H9 (cell line): ENCODE measurements at regions not wholly inside any gene's neighbourhood (a gene's known extent, or its start where the extent isn't known, plus 50 kb on each side); places are given as distances from the start of the nearest gene placed in this dataset.

Source experiments
- DNase-seq: peaks from one replicate; pipeline ENCODE4 v3.0.0-alpha.2; 2017
- H2AFZ ChIP-seq: one replicate; pipeline ENCODE4 v1.6.1; 2013; ENCODE audit warnings: mild to moderate bottlenecking, low read length, control low read depth, moderate library complexity
- H2AK5ac ChIP-seq: 2 replicates; pipeline ENCODE4 v1.6.1; 2013; ENCODE audit warnings: low read length, control low read depth, mixed read lengths; ENCODE audit not compliant: insufficient read length
- H2BK120ac ChIP-seq: one replicate; pipeline ENCODE4 v1.6.1; 2013; ENCODE audit warnings: low read depth, mild to moderate bottlenecking, low read length, control low read depth, inconsistent platforms; ENCODE audit not compliant: poor library complexity, severe bottlenecking
- H2BK12ac ChIP-seq: 2 replicates; pipeline ENCODE4 v1.6.1; 2013; ENCODE audit warnings: low read length, control low read depth, mixed read lengths, low read depth; ENCODE audit not compliant: insufficient read length
- H2BK15ac ChIP-seq: 2 replicates; pipeline ENCODE4 v1.6.1; 2013; ENCODE audit warnings: low read depth, low read length, control low read depth
- H2BK20ac ChIP-seq: one replicate; pipeline ENCODE4 v1.6.1; 2013; ENCODE audit warnings: low read depth, mild to moderate bottlenecking, low read length, control low read depth, inconsistent platforms; ENCODE audit not compliant: poor library complexity, severe bottlenecking
- H2BK5ac ChIP-seq: 2 replicates; pipeline ENCODE4 v1.6.1; 2013; ENCODE audit warnings: low read length, control low read depth, mixed read lengths; ENCODE audit not compliant: insufficient read length
- H3K14ac ChIP-seq: 2 replicates; pipeline ENCODE4 v1.6.1; 2013; ENCODE audit warnings: low read length, control low read depth; ENCODE audit not compliant: insufficient read depth
- H3K18ac ChIP-seq: 2 replicates; pipeline ENCODE4 v1.6.1; 2013; ENCODE audit warnings: low read depth, mild to moderate bottlenecking, mixed read lengths, low read length, control low read depth; ENCODE audit not compliant: insufficient read length
- H3K23ac ChIP-seq: 2 replicates; pipeline ENCODE4 v1.6.1; 2013; ENCODE audit warnings: low read length, control low read depth, mixed read lengths, low read depth; ENCODE audit not compliant: insufficient read length
- H3K23me2 ChIP-seq: 2 replicates; pipeline ENCODE4 v1.6.1; 2013; ENCODE audit warnings: low read depth, mild to moderate bottlenecking, mixed read lengths, low read length, control low read depth; ENCODE audit not compliant: insufficient read length, poor library complexity, severe bottlenecking
- H3K27ac ChIP-seq: 2 replicates; pipeline ENCODE4 v1.5.1; 2013; ENCODE audit warnings: low read length, control low read depth, mixed read lengths, low read depth; ENCODE audit not compliant: insufficient read length
- H3K27me3 ChIP-seq: 2 replicates; pipeline ENCODE4 v1.6.1; 2013; ENCODE audit warnings: low read length, control low read depth, inconsistent platforms; ENCODE audit not compliant: insufficient read depth
- H3K4ac ChIP-seq: 2 replicates; pipeline ENCODE4 v1.6.1; 2013; ENCODE audit warnings: low read depth, mild to moderate bottlenecking, control low read depth, inconsistent platforms, low read length, moderate library complexity
- H3K4me1 ChIP-seq: 2 replicates; pipeline ENCODE4 v1.6.1; 2013; ENCODE audit warnings: low read length, control low read depth, inconsistent platforms; ENCODE audit not compliant: insufficient read depth
- H3K4me2 ChIP-seq: 2 replicates; pipeline ENCODE4 v1.6.1; 2013; ENCODE audit warnings: low read length, control low read depth, mixed read lengths; ENCODE audit not compliant: insufficient read length, insufficient read depth
- H3K56ac ChIP-seq: 2 replicates; pipeline ENCODE4 v1.6.1; 2013; ENCODE audit warnings: low read depth, mild to moderate bottlenecking, mixed read lengths, low read length, control low read depth; ENCODE audit not compliant: insufficient read length
- H3K79me1 ChIP-seq: 2 replicates; pipeline ENCODE4 v1.6.1; 2013; ENCODE audit warnings: low read depth, mild to moderate bottlenecking, moderate library complexity, low read length, control low read depth, inconsistent platforms; ENCODE audit not compliant: insufficient read depth, poor library complexity, severe bottlenecking
- H3K79me2 ChIP-seq: 2 replicates; pipeline ENCODE4 v1.6.1; 2013; ENCODE audit warnings: low read length, control low read depth, inconsistent platforms; ENCODE audit not compliant: insufficient read depth
- H3K9ac ChIP-seq: 2 replicates; pipeline ENCODE4 v1.6.1; 2013; ENCODE audit warnings: low read length, control low read depth, mixed read lengths; ENCODE audit not compliant: insufficient read length; ENCODE audit errors: extremely low read depth
- H3K9me3 ChIP-seq: one replicate; pipeline ENCODE4 v1.6.1; 2013; ENCODE audit warnings: low read depth, low read length, inconsistent platforms; ENCODE audit not compliant: control insufficient read depth
- H3T11ph ChIP-seq: one replicate; pipeline ENCODE4 v1.6.1; 2013; ENCODE audit warnings: mild to moderate bottlenecking, low read length, control low read depth, inconsistent platforms
- H4K20me1 ChIP-seq: one replicate; pipeline ENCODE4 v1.6.1; 2013; ENCODE audit not compliant: control insufficient read depth, insufficient read length, insufficient read depth
- H4K5ac ChIP-seq: 2 replicates; pipeline ENCODE4 v1.6.1; 2013; ENCODE audit warnings: low read depth, mild to moderate bottlenecking, mixed read lengths, low read length, control low read depth; ENCODE audit not compliant: insufficient read length
- H4K8ac ChIP-seq: replicated peaks from 2 replicates; pipeline ENCODE4 v1.6.1; 2013; ENCODE audit warnings: low read length, control low read depth, mixed read lengths, low read depth; ENCODE audit not compliant: insufficient read length
- H4K91ac ChIP-seq: 2 replicates; pipeline ENCODE4 v1.6.1; 2013; ENCODE audit warnings: low read depth, mild to moderate bottlenecking, moderate library complexity, mixed read lengths, low read length, control low read depth; ENCODE audit not compliant: insufficient read length
- H3K27ac Mint-ChIP-seq, 3 experiments: 2 replicates in 2 of 3; 3 replicates in 1 of 3; pipeline ENCODE4 v1.8.0; 2020 to 2021; ENCODE audit warnings: mixed read lengths in 3 of 3, mild to moderate bottlenecking in 1 of 3, moderate library complexity in 1 of 3
- H3K27me3 Mint-ChIP-seq: 2 replicates; pipeline ENCODE4 v1.8.0; 2021; ENCODE audit warnings: low read depth, mild to moderate bottlenecking, moderate library complexity, mixed read lengths
- H3K36me3 Mint-ChIP-seq, 3 experiments: 2 replicates in 2 of 3; 3 replicates in 1 of 3; pipeline ENCODE4 v1.8.0; 2020 to 2021; ENCODE audit warnings: low read depth in 3 of 3, mixed read lengths in 3 of 3; ENCODE audit not compliant: insufficient read depth in 1 of 3
- H3K4me1 Mint-ChIP-seq, 2 experiments: 2 replicates each; pipeline ENCODE4 v1.8.0; 2020; ENCODE audit warnings: mixed read lengths in 2 of 2
- H3K4me3 Mint-ChIP-seq, 2 experiments: 2 replicates in 1 of 2; 3 replicates in 1 of 2; pipeline ENCODE4 v1.8.0; 2020 to 2021; ENCODE audit warnings: mild to moderate bottlenecking in 2 of 2, mixed read lengths in 2 of 2, moderate library complexity in 1 of 2
- H3K9me3 Mint-ChIP-seq, 2 experiments: 2 replicates in 1 of 2; 3 replicates in 1 of 2; pipeline ENCODE4 v1.8.0; 2020; ENCODE audit warnings: mild to moderate bottlenecking in 2 of 2, mixed read lengths in 2 of 2, moderate library complexity in 1 of 2
- WGBS: extraction: QIAGEN DNeasy Blood & Tissue Kit; methylation state at CpG from one replicate; pipeline ENCODE4 v1.1.7; 2013; ENCODE audit warnings: missing lambda C conversion rate, low lambda C conversion rate, mixed read lengths; ENCODE audit not compliant: insufficient read length; ENCODE audit errors: extremely low coverage; 5-methylcytosine and 5-hydroxymethylcytosine counted together
- TF ChIP-seq, protein P1 (sequence below): fragments of 200-600 bp; sonication (generic); conservative IDR thresholded peaks from 3 replicates; pipeline ENCODE4 v1.8.0; 2021; ENCODE audit warnings: antibody characterized with exemption, mild to moderate bottlenecking

GRCh38 chr12:114875313-114875712 lies 191.3 kb upstream of the TBX3 start:
- Histone ChIP-seq H4K8ac (no peak overlapping the region), H3T11ph (no peak overlapping the region), H3K23ac (no peak overlapping the region), H2AK5ac (no peak overlapping the region), H2AFZ (no peak overlapping the region), H3K9ac (no peak overlapping the region), H2BK20ac (no peak overlapping the region), H3K4ac (no peak overlapping the region), H3K56ac (no peak overlapping the region), H2BK120ac (no peak overlapping the region), H3K9me3 (no peaks in the 10 kb centered on the region), H3K27me3 (no peaks in the 10 kb centered on the region), H4K20me1 (no peaks in the 10 kb centered on the region), H2BK12ac (no peak overlapping the region), H3K23me2 (no peaks in the 10 kb centered on the region), H3K18ac (no peak overlapping the region), H4K5ac (no peak overlapping the region), H2BK5ac (no peak overlapping the region), H2BK15ac (no peak overlapping the region), H4K91ac (no peak overlapping the region), H3K27ac (no peak overlapping the region), H3K79me1 (no peaks in the 10 kb centered on the region), H3K4me1 (no peaks in the 10 kb centered on the region), H3K4me2 (no peak overlapping the region), H3K14ac (no peak overlapping the region), H3K79me2 (no peaks in the 10 kb centered on the region)
- TF ChIP-seq, protein P1, sequence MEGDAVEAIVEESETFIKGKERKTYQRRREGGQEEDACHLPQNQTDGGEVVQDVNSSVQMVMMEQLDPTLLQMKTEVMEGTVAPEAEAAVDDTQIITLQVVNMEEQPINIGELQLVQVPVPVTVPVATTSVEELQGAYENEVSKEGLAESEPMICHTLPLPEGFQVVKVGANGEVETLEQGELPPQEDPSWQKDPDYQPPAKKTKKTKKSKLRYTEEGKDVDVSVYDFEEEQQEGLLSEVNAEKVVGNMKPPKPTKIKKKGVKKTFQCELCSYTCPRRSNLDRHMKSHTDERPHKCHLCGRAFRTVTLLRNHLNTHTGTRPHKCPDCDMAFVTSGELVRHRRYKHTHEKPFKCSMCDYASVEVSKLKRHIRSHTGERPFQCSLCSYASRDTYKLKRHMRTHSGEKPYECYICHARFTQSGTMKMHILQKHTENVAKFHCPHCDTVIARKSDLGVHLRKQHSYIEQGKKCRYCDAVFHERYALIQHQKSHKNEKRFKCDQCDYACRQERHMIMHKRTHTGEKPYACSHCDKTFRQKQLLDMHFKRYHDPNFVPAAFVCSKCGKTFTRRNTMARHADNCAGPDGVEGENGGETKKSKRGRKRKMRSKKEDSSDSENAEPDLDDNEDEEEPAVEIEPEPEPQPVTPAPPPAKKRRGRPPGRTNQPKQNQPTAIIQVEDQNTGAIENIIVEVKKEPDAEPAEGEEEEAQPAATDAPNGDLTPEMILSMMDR: no peak
- Mint-ChIP-seq H3K9me3 (no peaks in the 10 kb centered on the region), H3K27ac (peak overlapping the region in 1 of 3 experiments; percentile 52; a peak in 2 of 7 replicates), H3K4me3 (no peak overlapping the region), H3K36me3 (no peaks in the 10 kb centered on the region), H3K27me3 (peaks cover 2% of the 10 kb centered on the region; the same call in 1 of the 2 replicates), H3K4me1 (peaks cover 7 to 8% of the 10 kb centered on the region in 2 experiments)
- WGBS: no CpG with 5 or more reads among the region's 7 CpGs
- DNase-seq: no peak
